ENCODE measurements at regions not wholly inside any gene's neighbourhood (a gene's known extent, or its start where the extent isn't known, plus 50 kb on each side); places are given as distances from the start of the nearest gene placed in this dataset.

DNA sequence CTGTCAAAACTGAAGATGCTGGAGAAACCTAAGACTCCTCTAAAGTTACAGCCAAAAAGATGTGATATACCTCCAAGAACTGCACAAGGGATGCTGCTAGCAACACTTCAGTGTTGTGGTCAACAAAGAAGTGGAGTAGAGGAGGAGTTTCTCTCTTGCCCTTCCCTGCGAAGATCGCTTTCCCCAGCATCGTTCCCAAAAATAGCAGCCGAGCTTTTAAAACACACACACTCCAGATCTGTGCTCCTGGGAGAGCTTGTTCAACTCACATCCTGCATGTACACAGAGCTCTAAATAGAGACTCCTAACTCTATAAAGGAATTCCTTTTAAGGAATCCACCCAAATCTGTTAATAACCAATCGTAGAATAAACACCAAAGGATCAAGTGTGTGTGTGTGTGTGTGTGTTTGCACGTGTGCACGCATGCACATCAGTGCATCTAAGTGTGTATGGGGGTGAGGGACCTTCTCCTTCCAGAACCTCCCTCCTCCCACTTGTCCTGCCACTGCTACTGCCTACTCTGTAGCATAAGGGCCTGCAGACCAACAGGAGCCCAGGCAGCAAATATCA is 58.5 kb downstream of the PSMG1 start:
- no peak for DNase-seq (ENCODE audit: low spot score)
- in situ Hi-C loops (cut with HindIII; ENCODE audit: low sequenced_read_pairs), result no loop called here

DNA sequence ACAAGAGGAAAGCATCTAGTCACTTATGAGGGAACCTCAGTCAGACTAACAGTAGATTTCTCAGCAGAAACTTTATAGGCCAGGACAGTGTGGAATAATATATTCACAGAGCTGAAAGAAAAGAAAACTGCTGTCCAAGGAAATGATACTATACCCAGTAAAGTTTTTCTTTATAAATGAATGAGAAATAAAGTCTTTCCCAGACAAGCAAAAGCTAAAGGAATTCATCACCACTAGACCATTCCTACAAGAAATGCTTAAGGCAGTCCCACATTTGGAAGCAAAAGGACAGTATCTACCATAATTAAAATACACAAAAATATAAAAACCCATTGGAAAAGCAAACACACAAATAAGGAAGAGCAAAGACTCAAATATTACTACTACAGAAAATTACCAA is 59.9 kb downstream of the PSMG1 start:
- in situ Hi-C loops (cut with HindIII; ENCODE audit: low sequenced_read_pairs), result no loop called here

DNA sequence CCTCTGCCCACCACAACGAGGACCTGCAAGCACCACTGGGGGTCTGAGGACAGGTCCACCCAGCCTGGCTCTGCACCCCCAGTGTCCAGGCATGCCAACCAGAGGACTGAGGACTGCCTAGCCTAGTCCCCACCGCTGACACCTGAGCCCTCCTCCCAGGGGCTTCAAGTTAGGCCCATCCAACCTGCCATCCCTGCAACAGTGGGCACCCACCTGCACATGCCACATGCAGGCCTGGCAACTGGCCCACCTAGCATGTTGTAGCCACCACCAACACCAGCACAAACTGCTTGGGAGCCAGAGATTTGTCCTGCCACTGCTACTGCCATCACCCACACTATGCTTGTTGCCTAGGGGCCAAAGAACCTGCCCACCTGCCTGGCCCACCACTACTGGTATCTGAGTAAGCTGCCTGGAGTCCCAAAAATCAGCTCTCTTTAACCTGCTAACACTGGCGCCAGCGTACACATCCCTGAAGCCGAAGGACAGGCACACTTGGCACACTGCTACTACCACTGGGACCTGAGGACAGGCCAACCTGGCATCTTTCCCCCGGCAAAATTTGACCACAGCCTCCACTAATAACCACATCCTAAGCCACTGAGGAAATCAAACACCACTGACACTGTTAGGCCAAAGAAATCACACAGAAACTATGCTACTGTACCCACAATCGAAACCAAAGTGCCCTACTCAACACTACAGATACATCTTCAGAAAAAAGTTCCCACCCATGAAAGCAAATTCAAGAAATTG is 61.5 kb downstream of the PSMG1 start:
- no peak for DNase-seq (ENCODE audit: low spot score)
- in situ Hi-C loops (cut with HindIII; ENCODE audit: low sequenced_read_pairs), result no loop called here

More for the DNA sequence above, 59.9 kb downstream of the PSMG1 start:
- no peak for DNase-seq (ENCODE audit: low spot score)

DNA sequence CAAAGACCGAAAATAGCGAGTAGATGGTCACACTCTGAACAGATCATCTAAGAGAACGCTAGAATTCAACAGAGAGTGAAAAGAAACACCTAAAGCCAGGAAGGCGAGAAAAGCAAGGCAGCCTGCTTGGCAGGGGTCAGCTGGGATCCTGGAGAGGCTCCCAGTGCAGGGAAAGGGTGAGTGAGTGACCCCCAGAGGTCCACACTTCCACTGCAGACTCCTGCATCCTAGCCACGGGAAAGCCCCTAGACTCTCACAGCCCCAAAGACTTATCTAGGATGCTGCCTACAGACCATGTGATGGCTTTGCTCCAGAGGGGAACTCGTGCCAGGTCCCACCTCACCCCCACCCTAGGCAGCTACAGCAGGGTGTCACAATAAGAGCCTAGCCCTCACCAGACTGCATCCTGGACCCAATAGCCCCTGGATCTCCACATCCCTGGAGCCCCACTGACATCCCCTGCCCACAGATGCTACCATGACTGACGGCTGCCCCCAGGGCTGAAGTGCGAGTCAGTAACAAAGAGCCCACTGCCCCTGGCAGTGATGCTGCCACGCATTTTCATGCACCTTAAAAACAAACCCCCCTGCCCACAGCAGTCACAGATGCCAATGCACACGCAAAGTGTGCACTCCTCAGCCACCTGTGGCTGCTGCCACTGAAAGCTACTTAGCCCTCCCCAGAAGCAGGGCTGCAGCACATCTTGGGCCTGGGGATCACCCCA is 62.2 kb downstream of the PSMG1 start:
- in situ Hi-C loops (cut with HindIII; ENCODE audit: low sequenced_read_pairs), result no loop called here

DNA sequence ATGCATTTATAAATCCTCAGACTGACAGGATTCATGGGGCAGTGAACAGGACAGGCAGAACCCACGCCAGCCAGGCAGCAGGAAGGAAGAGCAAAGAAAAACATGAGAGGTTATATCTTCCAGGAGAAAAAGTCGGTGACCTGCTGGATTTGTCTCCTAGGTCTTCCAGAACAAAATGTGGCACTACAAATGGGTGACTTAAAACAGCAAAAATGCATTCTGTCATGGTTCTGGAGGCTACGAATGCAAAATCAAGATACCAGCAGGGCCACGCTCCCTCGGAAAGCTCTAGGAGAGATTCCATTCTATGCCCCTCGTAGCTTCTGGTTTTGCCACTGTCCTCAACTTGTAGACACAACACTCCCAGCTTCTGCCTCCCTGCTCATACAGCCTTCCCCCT is 63.4 kb downstream of the PSMG1 start:
- in situ Hi-C loops (cut with HindIII; ENCODE audit: low sequenced_read_pairs), result no loop called here
- DNase-seq (ENCODE audit: low spot score), result no peak

More for the DNA sequence above, 62.2 kb downstream of the PSMG1 start:
- DNase-seq (ENCODE audit: low spot score), result no peak

DNA sequence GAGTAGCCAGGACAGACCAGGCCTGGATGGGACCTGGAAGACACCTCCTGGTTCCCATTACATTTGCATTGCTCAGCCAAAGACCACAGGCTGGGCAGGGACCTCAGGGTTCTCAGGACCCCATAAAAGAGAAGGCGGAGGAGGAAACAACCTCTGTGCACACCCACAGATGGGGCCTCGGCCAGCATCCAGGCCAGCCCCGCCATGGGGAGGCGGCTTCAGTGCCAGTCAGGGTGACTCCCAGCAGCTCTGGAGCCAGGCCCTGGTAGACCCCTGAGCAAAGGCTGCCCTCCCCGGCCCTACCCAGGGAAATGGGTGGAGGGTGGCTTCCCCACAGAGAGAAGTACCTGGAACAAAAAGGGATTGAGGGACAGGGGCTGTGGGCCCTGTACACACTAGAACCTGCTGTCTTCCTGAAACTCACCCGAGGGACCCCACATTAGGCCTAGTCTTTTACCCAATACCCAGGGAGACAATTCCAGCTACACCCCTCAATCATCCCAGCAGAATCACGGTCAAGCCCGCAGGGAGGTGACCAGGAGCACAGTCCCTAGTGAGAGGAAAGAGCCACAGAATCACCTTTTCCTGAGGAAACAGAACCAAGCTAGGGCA is 64.5 kb downstream of the PSMG1 start:
- DNase-seq (ENCODE audit: low spot score), result no peak
- in situ Hi-C loops (cut with HindIII; ENCODE audit: low sequenced_read_pairs), result no loop called here

DNA sequence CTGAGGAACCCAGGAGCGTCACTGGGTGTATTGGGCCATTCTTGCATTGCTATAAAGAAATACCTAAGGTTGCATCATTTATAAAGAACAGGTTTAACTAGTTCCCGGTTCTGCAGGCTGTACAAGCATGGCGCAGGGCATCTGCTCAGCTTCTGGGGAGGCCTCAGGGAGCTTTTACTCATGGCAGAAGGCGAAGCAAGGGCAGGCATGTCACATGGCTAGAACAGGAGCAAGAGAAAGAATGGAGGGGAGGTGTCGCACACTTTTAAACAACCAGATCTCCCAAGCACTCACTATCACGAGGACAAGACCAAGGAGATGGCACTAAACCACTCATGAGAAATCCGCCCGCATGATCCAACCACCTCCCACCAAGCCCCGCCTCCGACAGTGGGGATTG is 65.2 kb downstream of the PSMG1 start:
- in situ Hi-C loops (cut with HindIII; ENCODE audit: low sequenced_read_pairs), result no loop called here
- no peak for DNase-seq (ENCODE audit: low spot score)

DNA sequence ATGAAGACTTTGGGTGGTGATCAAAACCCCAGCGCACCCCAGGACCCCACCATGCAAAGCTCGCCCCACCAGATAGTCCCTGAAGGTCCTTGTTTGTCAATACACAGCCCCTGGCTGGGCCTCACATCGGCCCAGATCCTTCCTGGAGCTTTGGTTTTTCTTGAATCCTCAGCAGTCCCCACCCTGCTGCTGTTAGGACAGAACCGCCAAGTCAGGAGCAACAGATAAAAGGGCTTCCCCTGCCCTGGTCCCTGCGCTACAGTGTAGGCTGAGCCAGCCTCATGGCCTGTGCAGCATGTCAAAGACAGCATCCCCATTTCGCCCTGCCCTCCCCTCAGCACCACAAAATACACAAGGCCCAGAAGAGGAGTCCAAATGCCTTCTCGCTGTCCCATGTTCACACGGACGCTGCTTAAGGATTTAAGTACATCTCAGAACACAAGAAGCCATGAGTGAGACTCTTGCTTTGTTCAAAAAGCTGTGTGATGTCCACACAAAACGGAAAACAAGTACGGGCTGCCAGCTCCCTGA is 65.7 kb downstream of the PSMG1 start:
- in situ Hi-C loops (cut with HindIII; ENCODE audit: low sequenced_read_pairs), result no loop called here
- DNase-seq (ENCODE audit: low spot score), result no peak

DNA sequence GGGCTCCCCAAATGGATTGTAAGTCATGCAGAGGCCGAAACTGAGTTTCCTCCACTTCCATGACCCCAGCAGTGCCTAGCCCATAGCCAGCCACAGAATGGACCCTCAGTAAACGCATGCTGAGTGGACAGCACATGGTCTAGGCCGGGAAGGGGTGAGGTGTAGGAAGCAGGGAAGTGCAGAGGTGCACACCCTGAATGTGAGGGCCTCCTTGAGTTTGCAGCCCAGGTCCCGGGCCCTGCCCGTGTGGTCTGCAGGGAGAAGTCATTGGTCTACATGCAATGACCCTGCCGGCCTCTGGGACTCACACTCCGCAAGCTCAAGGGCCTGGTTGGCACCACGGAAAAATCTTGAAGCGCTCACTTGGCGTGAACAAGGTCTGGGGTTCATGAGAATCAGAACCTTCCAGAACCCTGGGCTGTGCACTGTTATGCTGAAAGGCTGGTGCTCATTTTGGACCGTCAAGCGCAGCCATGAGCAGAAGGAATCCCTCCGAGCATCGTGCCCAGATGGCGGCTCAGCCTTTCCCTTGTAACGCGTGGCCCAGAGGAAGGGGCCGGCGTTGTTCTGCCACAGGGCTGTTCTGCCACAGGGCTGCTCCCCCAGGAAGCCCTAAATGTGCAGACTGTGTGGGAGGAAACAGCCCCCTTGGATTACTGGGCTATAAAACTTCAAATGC is 66.4 kb downstream of the PSMG1 start:
- in situ Hi-C loops (cut with HindIII; ENCODE audit: low sequenced_read_pairs), result no loop called here
- no peak for DNase-seq (ENCODE audit: low spot score)

DNA sequence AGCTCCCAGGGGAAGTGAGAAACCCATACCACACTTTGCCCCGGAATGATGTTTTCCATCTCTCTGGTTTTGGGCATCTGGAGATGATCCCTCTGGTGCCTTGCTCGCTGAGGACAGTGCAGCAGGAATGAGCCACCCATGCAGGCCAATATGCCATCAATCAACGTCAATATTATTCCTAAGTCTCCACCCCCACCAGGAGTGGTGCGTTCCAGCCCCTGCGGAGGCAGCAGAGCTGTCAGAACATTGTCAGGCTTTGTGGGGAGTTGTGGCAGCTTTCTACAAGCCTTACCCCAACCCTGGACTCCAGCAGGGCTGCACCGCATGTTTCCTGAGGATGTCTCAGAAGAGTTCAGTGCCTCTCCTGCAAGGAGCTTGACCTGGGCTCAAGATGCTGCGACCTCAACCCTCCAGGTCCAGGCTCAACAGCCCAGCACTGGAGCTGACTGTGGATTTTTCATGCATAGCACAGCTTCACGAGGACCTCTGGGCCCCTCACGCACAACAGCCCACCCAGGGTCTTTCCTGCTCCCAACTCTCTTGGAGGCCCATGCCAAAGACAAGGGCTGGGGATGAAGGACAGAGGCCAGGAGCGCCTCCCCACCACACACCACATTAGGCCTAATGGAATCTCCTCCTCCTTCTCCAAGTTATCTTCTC is 67.5 kb downstream of the PSMG1 start:
- in situ Hi-C loops (cut with HindIII; ENCODE audit: low sequenced_read_pairs), result no loop called here
- DNase-seq (ENCODE audit: low spot score), result no peak

DNA sequence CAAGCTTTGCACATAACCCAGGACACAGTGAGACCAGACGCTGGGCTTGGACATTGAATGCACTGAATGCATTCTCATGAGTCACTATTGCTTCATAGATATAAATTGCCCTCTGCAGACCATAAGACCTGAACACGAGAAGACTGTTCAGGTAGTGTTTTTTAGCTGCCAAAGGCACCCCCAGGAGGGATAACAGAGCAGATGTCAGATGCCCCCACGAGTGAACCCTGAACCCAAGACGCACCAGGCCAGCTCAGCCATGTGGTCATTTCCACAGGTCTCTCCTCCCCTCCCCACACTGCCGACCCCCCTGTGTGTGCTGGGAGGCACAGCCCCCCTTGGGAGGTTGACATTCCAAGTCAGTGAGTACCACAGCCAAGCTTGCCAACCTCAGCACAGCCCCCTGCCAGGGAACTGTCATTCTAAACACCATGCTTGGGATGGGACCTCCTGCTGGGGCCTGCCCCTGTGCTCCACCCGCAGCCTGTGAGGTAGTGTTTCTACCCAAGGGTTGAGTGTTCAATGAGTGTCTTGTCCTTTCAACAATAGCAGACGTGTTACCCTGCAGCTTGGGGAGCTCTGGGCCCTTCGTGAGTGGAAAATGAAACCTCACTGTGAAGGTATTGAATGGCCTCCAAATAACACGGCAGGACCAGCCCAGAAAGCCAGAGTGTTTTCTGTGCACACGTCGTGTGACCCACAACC is 68.2 kb downstream of the PSMG1 start:
- in situ Hi-C loops (cut with HindIII; ENCODE audit: low sequenced_read_pairs), result no loop called here

DNA sequence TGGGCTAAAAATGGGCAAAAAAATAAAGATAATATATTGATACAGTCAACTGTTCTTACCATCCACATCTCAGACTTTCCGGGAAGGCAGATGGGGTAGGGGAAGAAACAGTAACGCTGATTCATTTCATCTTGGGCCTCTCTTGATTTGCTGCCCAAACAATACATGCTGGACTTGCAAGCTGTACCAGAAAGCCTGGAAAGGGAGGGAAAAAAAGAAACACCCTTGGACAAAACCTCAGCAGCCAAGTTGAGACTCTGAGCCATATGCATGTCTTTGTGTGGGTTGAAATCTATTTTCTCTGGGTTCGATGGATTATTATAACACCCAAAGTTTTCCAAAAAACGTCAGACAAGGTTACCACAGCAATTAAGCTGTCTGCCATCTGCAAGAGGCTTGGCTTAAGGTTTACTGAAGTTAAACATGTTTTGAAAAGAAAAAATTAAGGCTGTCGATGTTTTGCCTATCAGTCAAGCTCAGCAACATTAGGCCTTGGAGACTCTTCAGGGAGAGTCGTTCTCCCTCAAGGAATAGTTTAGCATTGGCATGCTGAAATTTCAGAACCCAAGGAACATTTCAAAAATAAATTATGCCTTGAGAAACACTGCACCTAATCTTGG is 71.2 kb downstream of the PSMG1 start:
- no peak for DNase-seq (ENCODE audit: low spot score)
- in situ Hi-C loops (cut with HindIII; ENCODE audit: low sequenced_read_pairs), result no loop called here

More for the DNA sequence above, 68.2 kb downstream of the PSMG1 start:
- no peak for DNase-seq (ENCODE audit: low spot score)

DNA sequence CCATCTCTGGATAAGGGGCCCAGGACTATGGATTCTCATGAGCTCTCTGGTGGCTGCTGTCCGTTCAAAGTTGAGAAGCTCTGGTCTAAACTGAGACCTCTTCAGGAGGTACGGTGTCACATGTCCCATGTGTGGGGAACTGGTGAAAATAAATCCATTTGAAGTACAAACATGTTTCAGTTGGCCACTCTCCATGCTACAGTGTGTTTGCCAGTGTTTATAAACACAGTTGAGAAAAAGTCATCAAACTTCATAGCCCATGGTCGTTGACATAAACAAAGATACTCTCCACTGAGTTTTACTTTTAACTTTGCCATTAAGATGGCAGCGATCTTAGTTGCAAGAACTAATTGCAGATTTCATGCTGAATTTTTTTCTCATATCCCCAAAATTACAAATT is 72.8 kb downstream of the PSMG1 start:
- in situ Hi-C loops (cut with HindIII; ENCODE audit: low sequenced_read_pairs), result no loop called here
- no peak for DNase-seq (ENCODE audit: low spot score)

DNA sequence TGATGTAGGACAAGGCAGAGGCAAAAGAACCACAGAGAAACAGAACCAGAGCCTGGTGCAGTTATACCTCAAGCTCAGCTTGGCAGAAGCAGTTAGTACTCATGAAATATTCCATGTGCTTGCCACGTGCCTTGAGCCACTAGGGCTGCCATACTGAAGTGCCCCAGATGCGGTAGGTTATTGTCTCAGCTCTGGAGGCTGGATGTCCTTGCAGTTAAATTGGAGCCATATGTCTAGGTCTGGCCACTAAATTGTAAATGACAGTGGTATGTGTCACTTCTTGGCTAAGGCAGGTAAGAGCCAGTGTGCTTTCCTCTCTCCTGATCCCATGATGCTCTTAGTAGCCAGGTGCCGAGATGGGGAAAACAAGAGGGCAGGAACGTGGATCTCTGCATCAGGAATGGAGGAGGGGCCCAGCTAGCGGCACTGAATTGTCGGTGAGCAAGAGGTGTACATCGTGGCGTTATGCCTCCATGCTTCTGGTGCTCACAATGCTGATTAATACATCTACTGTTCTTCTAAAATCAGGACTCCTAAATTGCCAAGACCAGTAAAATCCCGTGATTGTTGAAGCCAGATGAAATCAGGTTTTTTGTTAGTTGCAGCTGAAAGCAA is 73.5 kb downstream of the PSMG1 start:
- no peak for DNase-seq (ENCODE audit: low spot score)
- in situ Hi-C loops (cut with HindIII; ENCODE audit: low sequenced_read_pairs), result no loop called here

DNA sequence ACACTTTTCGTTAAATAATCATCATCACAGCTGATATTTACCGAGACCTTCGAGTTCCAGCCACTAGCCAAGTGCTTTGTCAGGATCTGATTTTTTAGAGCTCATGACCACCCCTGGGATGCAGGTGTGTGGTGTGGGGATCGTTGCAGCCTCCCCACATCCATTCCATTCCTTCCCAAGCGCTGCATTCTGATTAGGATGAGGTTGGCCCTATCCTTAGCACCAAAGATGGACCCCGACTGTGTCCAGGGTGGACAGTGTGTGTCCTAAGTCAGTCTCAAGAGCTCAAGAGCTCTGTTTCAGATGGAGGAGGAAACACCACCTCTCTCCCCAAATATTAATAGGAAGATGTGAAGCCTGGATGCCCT is 74.1 kb downstream of the PSMG1 start:
- in situ Hi-C loops (cut with HindIII; ENCODE audit: low sequenced_read_pairs), result no loop called here
- no peak for DNase-seq (ENCODE audit: low spot score)

DNA sequence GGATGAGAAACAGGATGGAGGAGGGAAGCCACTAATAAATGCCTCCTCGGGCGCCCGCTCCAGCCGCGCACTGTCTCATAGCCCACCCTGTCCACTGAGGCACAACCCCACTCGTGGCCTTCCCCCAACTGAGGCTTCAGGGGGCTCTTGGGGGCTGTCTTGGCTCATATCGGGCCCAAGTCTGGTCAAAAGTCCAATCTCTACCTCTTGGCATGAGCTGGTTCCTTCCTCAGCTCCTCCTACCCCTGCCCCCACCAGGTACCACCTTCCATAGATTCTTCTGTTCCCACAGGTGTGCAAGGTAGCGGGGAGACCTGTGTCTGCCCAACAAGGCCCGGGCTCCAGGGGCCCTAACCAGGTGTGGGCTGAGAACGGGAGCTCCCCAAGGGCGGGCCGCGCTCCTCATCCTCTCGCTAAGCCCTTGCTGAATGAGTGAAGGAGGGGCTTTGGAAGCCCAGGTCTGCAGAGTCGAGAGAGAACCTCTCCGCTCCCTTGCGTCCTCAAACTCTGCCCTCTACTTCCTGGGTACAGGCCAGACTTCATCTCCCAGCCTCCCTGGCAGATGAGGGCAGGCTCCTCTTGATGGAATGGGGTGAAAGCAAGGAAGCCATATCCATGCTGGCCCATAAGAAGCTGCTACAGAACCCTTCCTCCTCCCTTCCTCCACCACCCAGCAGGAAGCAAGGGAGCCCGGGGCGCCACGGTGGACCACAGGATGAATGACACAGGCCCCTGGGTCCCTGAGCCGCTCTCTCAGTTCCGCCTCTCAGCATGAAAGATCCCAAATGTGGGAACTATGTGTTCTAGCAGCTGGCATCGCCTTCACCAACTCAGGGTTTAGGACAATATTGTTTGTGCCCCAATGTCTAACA is 74.7 kb downstream of the PSMG1 start:
- in situ Hi-C loops (cut with HindIII; ENCODE audit: low sequenced_read_pairs), result no loop called here
- no peak for DNase-seq (ENCODE audit: low spot score)

DNA sequence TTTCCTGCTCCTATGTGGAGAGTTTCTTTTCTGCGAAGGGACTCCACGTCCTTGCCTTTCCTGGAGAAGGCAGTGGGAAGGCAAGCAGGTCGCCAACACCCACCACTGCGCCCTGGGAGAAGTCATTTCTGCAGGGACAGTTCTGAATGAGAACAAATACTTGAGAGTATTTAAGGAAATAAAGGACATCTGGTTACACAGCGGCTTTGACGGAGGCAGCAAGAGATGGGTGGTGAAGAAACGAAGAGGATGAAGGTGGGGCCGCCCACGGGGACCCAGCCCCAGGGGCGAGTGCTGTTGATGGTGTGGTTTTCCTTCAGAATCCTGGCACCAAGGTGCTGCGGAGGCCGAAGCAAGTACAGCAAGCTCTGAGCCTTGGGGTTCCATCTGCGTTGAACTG is 75.5 kb downstream of the PSMG1 start:
- in situ Hi-C loops (cut with HindIII; ENCODE audit: low sequenced_read_pairs), result no loop called here
- no peak for DNase-seq (ENCODE audit: low spot score)
